T-helper 2 cell treated with Interferon-gamma antibody and Interleukin-4, amounts not matched to agents 5 μg/mL and 100 μg/mL, for 36 hours (primary cell): ENCODE measurements at regions not wholly inside any gene's neighbourhood (a gene's known extent, or its start where the extent isn't known, plus 50 kb on each side); places are given as distances from the start of the nearest gene placed in this dataset.
"Not testable (repeated sequence)": the region's sequence is repeated elsewhere in the genome, so short reads cannot be mapped to it uniquely, and the experiment has no call there.

Source experiments
- DNase-seq: peaks from one replicate; pipeline ENCODE4 v3.0.0; 2021; ENCODE audit warnings: low spot score
- H3K27ac Mint-ChIP-seq: one replicate; pipeline ENCODE4 v1.8.0; 2021; ENCODE audit warnings: mild to moderate bottlenecking, mixed read lengths
- H3K27me3 Mint-ChIP-seq: one replicate; pipeline ENCODE4 v1.8.0; 2021; ENCODE audit warnings: low read depth, mixed read lengths
- H3K36me3 Mint-ChIP-seq: one replicate; pipeline ENCODE4 v1.8.0; 2021; ENCODE audit warnings: low read depth, mixed read lengths
- H3K4me1 Mint-ChIP-seq: one replicate; pipeline ENCODE4 v1.8.0; 2021; ENCODE audit warnings: low read depth, mixed read lengths
- H3K4me3 Mint-ChIP-seq: one replicate; pipeline ENCODE4 v1.8.0; 2022; ENCODE audit warnings: mild to moderate bottlenecking, moderate library complexity, mixed read lengths
- H3K9me3 Mint-ChIP-seq: one replicate; pipeline ENCODE4 v1.8.0; 2021; ENCODE audit warnings: mixed read lengths

- not testable (repeated sequence) for H3K36me3 Mint-ChIP-seq, H3K9me3 Mint-ChIP-seq, H3K27me3 Mint-ChIP-seq, DNase-seq, H3K4me3 Mint-ChIP-seq, H3K27ac Mint-ChIP-seq, H3K4me1 Mint-ChIP-seq
Measured at GRCh38 chr7:54226030-54226429, 316.1 kb upstream of the VSTM2A start.

- Mint-ChIP-seq H3K27me3 (no peaks in the 10 kb centered on the region), H3K4me3 (no peak overlapping the region), H3K27ac (no peak overlapping the region), H3K4me1 (no peaks in the 10 kb centered on the region), H3K9me3 (peaks cover 44% of the 10 kb centered on the region), H3K36me3 (no peaks in the 10 kb centered on the region)
- DNase-seq, result no peak
Measured at GRCh38 chr7:54242776-54243175, 299.4 kb upstream of the VSTM2A start.

GRCh38 chr7:54245020-54245419 is 297.2 kb upstream of the VSTM2A start:
- Mint-ChIP-seq H3K36me3 (no peaks in the 10 kb centered on the region), H3K4me1 (no peaks in the 10 kb centered on the region), H3K27ac (no peak overlapping the region), H3K27me3 (no peaks in the 10 kb centered on the region), H3K4me3 (no peak overlapping the region), H3K9me3 (peaks cover 46% of the 10 kb centered on the region)
- no peak for DNase-seq

GRCh38 chr7:54249686-54250085 is 292.5 kb upstream of the VSTM2A start:
- peaks cover 43% of the 10 kb centered on the region for H3K9me3 Mint-ChIP-seq
- H3K27me3 Mint-ChIP-seq, result no peaks in the 10 kb centered on the region
- DNase-seq, result no peak
- H3K4me1 Mint-ChIP-seq, result no peaks in the 10 kb centered on the region
- H3K27ac Mint-ChIP-seq, result no peak overlapping the region
- H3K4me3 Mint-ChIP-seq, result no peak overlapping the region
- no peaks in the 10 kb centered on the region for H3K36me3 Mint-ChIP-seq

- no peak overlapping the region for H3K27ac Mint-ChIP-seq
- no peak for DNase-seq
- no peaks in the 10 kb centered on the region for H3K27me3 Mint-ChIP-seq
- H3K36me3 Mint-ChIP-seq, result no peaks in the 10 kb centered on the region
- peaks cover 34% of the 10 kb centered on the region for H3K9me3 Mint-ChIP-seq
- H3K4me1 Mint-ChIP-seq, result no peaks in the 10 kb centered on the region
- no peak overlapping the region for H3K4me3 Mint-ChIP-seq
Measured at GRCh38 chr7:54252256-54253035, 289.7 kb upstream of the VSTM2A start.

- Mint-ChIP-seq H3K27me3 (no peaks in the 10 kb centered on the region), H3K9me3 (peaks cover 34% of the 10 kb centered on the region), H3K4me1 (no peaks in the 10 kb centered on the region), H3K36me3 (no peaks in the 10 kb centered on the region), H3K27ac (no peak overlapping the region), H3K4me3 (no peak overlapping the region)
- DNase-seq, result no peak
Measured at GRCh38 chr7:54253036-54253373, 289.2 kb upstream of the VSTM2A start.

GRCh38 chr7:54255242-54255641 is 286.9 kb upstream of the VSTM2A start:
- no peak overlapping the region for H3K27ac Mint-ChIP-seq
- no peak overlapping the region for H3K4me3 Mint-ChIP-seq
- no peaks in the 10 kb centered on the region for H3K27me3 Mint-ChIP-seq
- H3K36me3 Mint-ChIP-seq, result no peaks in the 10 kb centered on the region
- DNase-seq, result no peak
- no peaks in the 10 kb centered on the region for H3K4me1 Mint-ChIP-seq
- H3K9me3 Mint-ChIP-seq, result peaks cover 24% of the 10 kb centered on the region

GRCh38 chr7:54259185-54259584 is 283.0 kb upstream of the VSTM2A start:
- H3K4me3 Mint-ChIP-seq, result no peak overlapping the region
- no peaks in the 10 kb centered on the region for H3K36me3 Mint-ChIP-seq
- no peak for DNase-seq
- H3K9me3 Mint-ChIP-seq, result peaks cover 21% of the 10 kb centered on the region
- H3K4me1 Mint-ChIP-seq, result no peaks in the 10 kb centered on the region
- no peak overlapping the region for H3K27ac Mint-ChIP-seq
- H3K27me3 Mint-ChIP-seq, result no peaks in the 10 kb centered on the region

GRCh38 chr7:54260941-54261371 is 281.2 kb upstream of the VSTM2A start:
- Mint-ChIP-seq H3K4me3 (no peak overlapping the region), H3K27ac (no peak overlapping the region), H3K36me3 (no peaks in the 10 kb centered on the region), H3K27me3 (no peaks in the 10 kb centered on the region), H3K4me1 (no peaks in the 10 kb centered on the region), H3K9me3 (peaks cover 30% of the 10 kb centered on the region)
- DNase-seq, result no peak

GRCh38 chr7:54278847-54279246 is 263.3 kb upstream of the VSTM2A start:
- no peaks in the 10 kb centered on the region for H3K27me3 Mint-ChIP-seq
- no peaks in the 10 kb centered on the region for H3K36me3 Mint-ChIP-seq
- DNase-seq, result no peak
- no peaks in the 10 kb centered on the region for H3K4me1 Mint-ChIP-seq
- H3K9me3 Mint-ChIP-seq, result peaks cover 56% of the 10 kb centered on the region
- H3K4me3 Mint-ChIP-seq, result no peak overlapping the region
- H3K27ac Mint-ChIP-seq, result no peak overlapping the region

GRCh38 chr7:54292171-54292925 is 249.8 kb upstream of the VSTM2A start:
- Mint-ChIP-seq H3K27ac (no peak overlapping the region), H3K9me3 (peaks cover 45% of the 10 kb centered on the region), H3K4me1 (no peaks in the 10 kb centered on the region), H3K36me3 (no peaks in the 10 kb centered on the region), H3K4me3 (no peak overlapping the region), H3K27me3 (no peaks in the 10 kb centered on the region)
- no peak for DNase-seq

- no peak overlapping the region for H3K4me3 Mint-ChIP-seq
- no peaks in the 10 kb centered on the region for H3K27me3 Mint-ChIP-seq
- H3K4me1 Mint-ChIP-seq, result no peaks in the 10 kb centered on the region
- no peak overlapping the region for H3K27ac Mint-ChIP-seq
- H3K36me3 Mint-ChIP-seq, result no peaks in the 10 kb centered on the region
- no peak for DNase-seq
- H3K9me3 Mint-ChIP-seq, result peaks cover 39% of the 10 kb centered on the region
Measured at GRCh38 chr7:54299426-54299825, 242.7 kb upstream of the VSTM2A start.

GRCh38 chr7:54315955-54316354 is 226.2 kb upstream of the VSTM2A start:
- not testable (repeated sequence) for H3K4me3 Mint-ChIP-seq, DNase-seq, H3K4me1 Mint-ChIP-seq, H3K27ac Mint-ChIP-seq, H3K36me3 Mint-ChIP-seq, H3K9me3 Mint-ChIP-seq, H3K27me3 Mint-ChIP-seq

GRCh38 chr7:54326592-54327167 is 215.5 kb upstream of the VSTM2A start:
- H3K36me3 Mint-ChIP-seq, result no peaks in the 10 kb centered on the region
- no peaks in the 10 kb centered on the region for H3K4me1 Mint-ChIP-seq
- no peaks in the 10 kb centered on the region for H3K27me3 Mint-ChIP-seq
- H3K9me3 Mint-ChIP-seq, result peaks cover 36% of the 10 kb centered on the region
- no peak overlapping the region for H3K27ac Mint-ChIP-seq
- H3K4me3 Mint-ChIP-seq, result no peak overlapping the region
- DNase-seq, result no peak
